Neural cell (in vitro differentiated cells): ENCODE measurements at regions not wholly inside any gene's neighbourhood (a gene's known extent, or its start where the extent isn't known, plus 50 kb on each side); places are given as distances from the start of the nearest gene placed in this dataset.

Source experiments
- H2AFZ ChIP-seq: fragments of 200-600, 300-800 bp; sonication (generic), shearing (Covaris generic); 2 replicates; pipeline ENCODE4 v1.6.0; 2014; ENCODE audit warnings: low read depth, mild to moderate bottlenecking, antibody characterized with exemption, low read length, moderate library complexity
- H3F3A ChIP-seq: fragments of 200-600 bp; shearing (Covaris generic); 2 replicates; pipeline ENCODE4 v1.6.1; 2016; ENCODE audit warnings: mild to moderate bottlenecking, moderate library complexity, mixed read lengths, antibody characterized with exemption, low read length; ENCODE audit not compliant: insufficient read depth, poor library complexity, severe bottlenecking
- H3K27ac ChIP-seq: fragments of 200-600, 300-800 bp; sonication (generic), shearing (Covaris generic); 2 replicates; pipeline ENCODE4 v1.5.1; 2014; ENCODE audit warnings: mild to moderate bottlenecking, low read length, moderate library complexity
- H3K27me3 ChIP-seq: fragments of 300-800, 200-600 bp; sonication (generic), shearing (Covaris generic); 2 replicates; pipeline ENCODE4 v1.6.0; 2014; ENCODE audit warnings: mild to moderate bottlenecking, low read depth, low read length, moderate library complexity; ENCODE audit not compliant: insufficient read depth
- H3K36me3 ChIP-seq: fragments of 300-800, 200-600 bp; sonication (generic), shearing (Covaris generic); 2 replicates; pipeline ENCODE4 v1.5.1; 2014; ENCODE audit warnings: mild to moderate bottlenecking, antibody characterized with exemption, low read length, moderate library complexity; ENCODE audit not compliant: insufficient read depth
- H3K4me2 ChIP-seq: fragments of 300-800, 200-600 bp; sonication (generic), shearing (Covaris generic); 2 replicates; pipeline ENCODE4 v1.6.0; 2014; ENCODE audit warnings: mild to moderate bottlenecking, low read length
- H3K4me3 ChIP-seq: fragments of 300-800, 200-600 bp; sonication (generic), shearing (Covaris generic); 2 replicates; pipeline ENCODE4 v1.5.1; 2014; ENCODE audit warnings: mild to moderate bottlenecking, low read length, moderate library complexity
- H3K79me2 ChIP-seq: fragments of 200-600 bp; shearing (Covaris generic); replicated peaks from 2 replicates; pipeline ENCODE4 v1.6.0; 2014; ENCODE audit warnings: mild to moderate bottlenecking, low read length, moderate library complexity; ENCODE audit not compliant: insufficient read depth
- H3K9ac ChIP-seq: fragments of 300-800, 200-600 bp; sonication (generic), shearing (Covaris generic); 2 replicates; pipeline ENCODE4 v1.6.1; 2016; ENCODE audit warnings: mild to moderate bottlenecking, low read length, mixed read lengths
- H3K9me2 ChIP-seq: fragments of 200-600 bp; shearing (Covaris generic); 2 replicates; pipeline ENCODE4 v1.6.1; 2016; ENCODE audit warnings: mild to moderate bottlenecking, low read length, mixed read lengths; ENCODE audit not compliant: insufficient read depth
- H3K9me3 ChIP-seq: fragments of 200-600, 300-800 bp; sonication (generic), shearing (Covaris generic); 2 replicates; pipeline ENCODE4 v1.6.1; 2016; ENCODE audit warnings: mild to moderate bottlenecking, mixed run types, low read length, moderate library complexity, mixed read lengths
- H4K20me1 ChIP-seq: fragments of 200-600 bp; shearing (Covaris generic); 2 replicates; pipeline ENCODE4 v1.6.1; 2016; ENCODE audit warnings: mild to moderate bottlenecking, mixed run types; ENCODE audit not compliant: insufficient read depth
- EP300 ChIP-seq: fragments of 450-650 bp; conservative IDR thresholded peaks from 2 replicates; pipeline ENCODE4 v1.6.1; 2014; ENCODE audit warnings: antibody characterized with exemption, mild to moderate bottlenecking, moderate library complexity; ENCODE audit not compliant: poor library complexity, severe bottlenecking
- EZH2 ChIP-seq: fragments of 200-600, 300-800 bp; shearing (Covaris generic), sonication (generic); IDR thresholded peaks from 2 replicates; pipeline ENCODE4 v1.6.1; 2014; ENCODE audit warnings: antibody characterized with exemption, low read length, borderline replicate concordance, mild to moderate bottlenecking; ENCODE audit not compliant: insufficient read depth, poor library complexity, severe bottlenecking
- MXI1 ChIP-seq: fragments of 450-650 bp; conservative IDR thresholded peaks from 2 replicates; pipeline ENCODE4 v1.6.1; 2014; ENCODE audit warnings: antibody characterized with exemption, mild to moderate bottlenecking; ENCODE audit not compliant: poor library complexity, severe bottlenecking
- POLR2AphosphoS5 ChIP-seq: IDR thresholded peaks from 2 replicates; pipeline ENCODE4 v1.6.1; 2012
- RAD21 ChIP-seq: fragments of 450-650 bp; conservative IDR thresholded peaks from 2 replicates; pipeline ENCODE4 v1.6.1; 2014; ENCODE audit warnings: antibody characterized with exemption, mild to moderate bottlenecking, moderate library complexity
- REST ChIP-seq: IDR thresholded peaks from 2 replicates; pipeline ENCODE4 v1.6.1; 2012; ENCODE audit warnings: borderline replicate concordance
- SMC3 ChIP-seq: fragments of 450-650 bp; conservative IDR thresholded peaks from 2 replicates; pipeline ENCODE4 v1.6.1; 2014; ENCODE audit warnings: antibody characterized with exemption, mild to moderate bottlenecking, moderate library complexity; ENCODE audit not compliant: poor library complexity
- TAF1 ChIP-seq: IDR thresholded peaks from 2 replicates; pipeline ENCODE4 v1.6.1; 2012; ENCODE audit warnings: low read depth
- TF ChIP-seq, protein P1 (sequence below): fragments of 450-650 bp; IDR thresholded peaks from 2 replicates; pipeline ENCODE4 v1.5.1; 2014; ENCODE audit warnings: antibody characterized with exemption, mild to moderate bottlenecking, moderate library complexity; ENCODE audit not compliant: poor library complexity, severe bottlenecking

- no peak for TF ChIP-seq TAF1
- TF ChIP-seq MXI1 = no peak
- TF ChIP-seq EP300 = no peak
- TF ChIP-seq RAD21 = no peak
- no peak for TF ChIP-seq EZH2
- TF ChIP-seq POLR2AphosphoS5 = no peak
- Histone ChIP-seq H3K9ac (no peak overlapping the region), H3K36me3 (no peaks in the 10 kb centered on the region), H3K27me3 (no peaks in the 10 kb centered on the region), H3K4me2 (no peak overlapping the region), H3K27ac (no peak overlapping the region), H3F3A (no peaks in the 10 kb centered on the region), H2AFZ (no peak overlapping the region), H3K79me2 (no peaks in the 10 kb centered on the region), H3K4me3 (no peak overlapping the region), H4K20me1 (no peaks in the 10 kb centered on the region), H3K9me2 (no peaks in the 10 kb centered on the region), H3K9me3 (no peaks in the 10 kb centered on the region)
These were observed 294.8 kb downstream of the PRELID2 start for GRCh38 chr5:145540375-145540774.

GRCh38 chr5:145539201-145539600, 295.9 kb downstream of the PRELID2 start:
- H3K36me3 ChIP-seq = no peaks in the 10 kb centered on the region
- TF ChIP-seq SMC3 = no peak
- TF ChIP-seq POLR2AphosphoS5 = no peak
- no peak for TF ChIP-seq REST
- no peak for TF ChIP-seq MXI1
- TF ChIP-seq RAD21 = no peak
- TF ChIP-seq TAF1 = no peak
- TF ChIP-seq, protein P1, sequence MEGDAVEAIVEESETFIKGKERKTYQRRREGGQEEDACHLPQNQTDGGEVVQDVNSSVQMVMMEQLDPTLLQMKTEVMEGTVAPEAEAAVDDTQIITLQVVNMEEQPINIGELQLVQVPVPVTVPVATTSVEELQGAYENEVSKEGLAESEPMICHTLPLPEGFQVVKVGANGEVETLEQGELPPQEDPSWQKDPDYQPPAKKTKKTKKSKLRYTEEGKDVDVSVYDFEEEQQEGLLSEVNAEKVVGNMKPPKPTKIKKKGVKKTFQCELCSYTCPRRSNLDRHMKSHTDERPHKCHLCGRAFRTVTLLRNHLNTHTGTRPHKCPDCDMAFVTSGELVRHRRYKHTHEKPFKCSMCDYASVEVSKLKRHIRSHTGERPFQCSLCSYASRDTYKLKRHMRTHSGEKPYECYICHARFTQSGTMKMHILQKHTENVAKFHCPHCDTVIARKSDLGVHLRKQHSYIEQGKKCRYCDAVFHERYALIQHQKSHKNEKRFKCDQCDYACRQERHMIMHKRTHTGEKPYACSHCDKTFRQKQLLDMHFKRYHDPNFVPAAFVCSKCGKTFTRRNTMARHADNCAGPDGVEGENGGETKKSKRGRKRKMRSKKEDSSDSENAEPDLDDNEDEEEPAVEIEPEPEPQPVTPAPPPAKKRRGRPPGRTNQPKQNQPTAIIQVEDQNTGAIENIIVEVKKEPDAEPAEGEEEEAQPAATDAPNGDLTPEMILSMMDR = no peak
- TF ChIP-seq EZH2 = no peak
- no peak for TF ChIP-seq EP300
- H3K27me3 ChIP-seq = no peaks in the 10 kb centered on the region
- no peak overlapping the region for H2AFZ ChIP-seq
- H3K79me2 ChIP-seq = no peaks in the 10 kb centered on the region
- H3K9ac ChIP-seq = no peak overlapping the region
- no peaks in the 10 kb centered on the region for H3K9me2 ChIP-seq
- H3K4me2 ChIP-seq = no peak overlapping the region
- H3K4me3 ChIP-seq = no peak overlapping the region
- no peaks in the 10 kb centered on the region for H3K9me3 ChIP-seq
- no peak overlapping the region for H3K27ac ChIP-seq
- H3F3A ChIP-seq = no peaks in the 10 kb centered on the region
- H4K20me1 ChIP-seq = no peaks in the 10 kb centered on the region
